HepG2 (cell line): ENCODE measurements at regions not wholly inside any gene's neighbourhood (a gene's known extent, or its start where the extent isn't known, plus 50 kb on each side); places are given as distances from the start of the nearest gene placed in this dataset.

Experiments
- ATAC-seq: fragments of 200-7000 bp; cut with Tn5 transposase; 3 replicates; pipeline ENCODE4 v1.9.1; 2020; ENCODE audit warnings: mild to moderate bottlenecking, moderate library complexity
- BruUV-seq: library from RNA; stranded (reverse); fragments of 400-500 nt; replicated peaks from 2 replicates; lab custom pipeline; 2021; lab: Mats Ljungman, UMichigan
- CTCF ChIA-PET: fragments of 300-600 bp; formaldehyde crosslinking; extraction: SDS; loops from one replicate; lab custom pipeline; 2021; ENCODE audit warnings: low total read pairs, inconsistent platforms, low intra/inter-chr PET ratio; lab: Yijun Ruan, JAX
- POLR2A ChIA-PET: fragments of 350-600 bp; sonication (Branson Sonifier 250); formaldehyde crosslinking; loops from one replicate; lab custom pipeline; 2020; ENCODE audit warnings: antibody characterized with exemption, inconsistent platforms; lab: Yijun Ruan, JAX
- DNase-seq: peaks from one replicate; pipeline ENCODE4 v3.0.0-alpha.2; 2015; ENCODE audit warnings: low spot score
- FAIRE-seq: peaks from 3 replicates; lab custom pipeline; 2011; peaks lifted over from hg19 to GRCh38; lab: Jason Lieb, UNC
- H2AFZ ChIP-seq: one replicate; pipeline ENCODE4 v1.6.1; 2011; ENCODE audit warnings: low read length, inconsistent platforms
- H3K27ac ChIP-seq: fragments of 300-600 bp; 3 replicates; pipeline ENCODE4 v1.8.0; 2011; ENCODE audit warnings: mixed run types, mild to moderate bottlenecking, mixed read lengths, low read length, inconsistent platforms; ENCODE audit not compliant: insufficient read depth; ENCODE audit errors: extremely low read length
- H3K27me3 ChIP-seq, 2 experiments: fragments of 200-600 bp in 1 of 2; 2 replicates in 1 of 2; 3 replicates in 1 of 2; pipeline versions ENCODE4 v1.6.0 to v1.8.0; 2011; ENCODE audit warnings: low read length in 2 of 2, mild to moderate bottlenecking in 2 of 2, moderate library complexity in 2 of 2, inconsistent platforms in 1 of 2; ENCODE audit not compliant: insufficient read depth in 2 of 2, control insufficient read depth in 1 of 2
- H3K36me3 ChIP-seq, 2 experiments: fragments of 200-600 bp in 1 of 2; replicated peaks in 1 of 2; 2 replicates in 1 of 2; 3 replicates in 1 of 2; pipeline versions ENCODE4 v1.5.1 to v1.8.0; 2011; ENCODE audit warnings: low read length in 2 of 2, inconsistent platforms in 1 of 2; ENCODE audit not compliant: insufficient read depth in 2 of 2, control insufficient read depth in 1 of 2
- H3K4me1 ChIP-seq: 2 replicates; pipeline ENCODE4 v1.5.1; 2012; ENCODE audit warnings: low read length, inconsistent platforms; ENCODE audit not compliant: insufficient read depth
- H3K4me2 ChIP-seq: 2 replicates; pipeline ENCODE4 v1.6.0; 2011; ENCODE audit warnings: low read depth, low read length, inconsistent platforms
- H3K4me3 ChIP-seq, 3 experiments: fragments of 200-600 bp in 1 of 3; sonication (generic), shearing (Covaris generic) in 1 of 3; replicated peaks in 1 of 3; 2 replicates each; pipeline ENCODE4 v1.5.1; 2011 to 2016; ENCODE audit warnings: low read length in 3 of 3, inconsistent platforms in 2 of 3, low read depth in 2 of 3, mild to moderate bottlenecking in 2 of 3, control low read depth in 1 of 3, mixed read lengths in 1 of 3; ENCODE audit not compliant: insufficient read depth in 1 of 3
- H3K79me2 ChIP-seq: one replicate; pipeline ENCODE4 v1.6.1; 2011; ENCODE audit warnings: low read length, inconsistent platforms; ENCODE audit not compliant: insufficient read depth
- H3K9ac ChIP-seq: 2 replicates; pipeline ENCODE4 v1.6.0; 2011; ENCODE audit warnings: mild to moderate bottlenecking, low read depth, low read length, inconsistent platforms; ENCODE audit not compliant: insufficient read depth
- H3K9me3 ChIP-seq: 2 replicates; pipeline ENCODE4 v1.5.1; 2012; ENCODE audit warnings: mild to moderate bottlenecking, low read length
- H4K20me1 ChIP-seq: 2 replicates; pipeline ENCODE4 v1.6.0; 2011; ENCODE audit warnings: inconsistent platforms, mild to moderate bottlenecking, low read length, moderate library complexity; ENCODE audit not compliant: insufficient read depth
- ARHGAP35 ChIP-seq: sonication (generic); formaldehyde crosslinking; IDR thresholded peaks from 2 replicates; pipeline ENCODE4 v1.9.0; 2022; ENCODE audit warnings: mild to moderate bottlenecking, inconsistent platforms, moderate library complexity, missing genetic modification reagents, borderline replicate concordance
- ATF1 ChIP-seq: IDR thresholded peaks from 2 replicates; pipeline ENCODE4 v1.6.1; 2016; ENCODE audit warnings: mild to moderate bottlenecking, control low read depth
- CREB1 ChIP-seq, 2 experiments: fragments of 450-650 bp in 1 of 2; IDR thresholded peaks; 2 replicates each; pipeline ENCODE4 v1.6.1; 2016 to 2017; ENCODE audit warnings: control low read depth in 1 of 2, mild to moderate bottlenecking in 1 of 2, missing compliant biosample characterization in 1 of 2, missing genetic modification characterization in 1 of 2
- GZF1 ChIP-seq: sonication (generic); formaldehyde crosslinking; IDR thresholded peaks from 2 replicates; pipeline ENCODE4 v1.5.1; 2020; ENCODE audit warnings: mild to moderate bottlenecking, missing genetic modification reagents
- HIC2 ChIP-seq: sonication (generic); formaldehyde crosslinking; IDR thresholded peaks from 2 replicates; pipeline ENCODE4 v1.9.0; 2022; ENCODE audit warnings: low read depth, missing genetic modification reagents
- NFE2L2 ChIP-seq: fragments of 150-350 bp; IDR thresholded peaks from 2 replicates; pipeline ENCODE4 v1.6.1; 2014; ENCODE audit warnings: low read length
- TBX2 ChIP-seq: sonication (generic); formaldehyde crosslinking; IDR thresholded peaks from 2 replicates; pipeline ENCODE4 v1.5.0; 2020; ENCODE audit warnings: missing genetic modification reagents, mild to moderate bottlenecking, borderline replicate concordance
- ZFP36L1 ChIP-seq: sonication (generic); formaldehyde crosslinking; IDR thresholded peaks from 2 replicates; pipeline ENCODE4 v1.8.0; 2022; ENCODE audit warnings: mild to moderate bottlenecking, missing genetic modification reagents, moderate library complexity
- ZNF710 ChIP-seq: sonication (generic); formaldehyde crosslinking; IDR thresholded peaks from 2 replicates; pipeline ENCODE4 v1.5.0; 2020; ENCODE audit warnings: mild to moderate bottlenecking, missing genetic modification reagents, borderline replicate concordance
- WGBS: methylation state at CpG from one replicate; pipeline ENCODE4 v1.1.6; 2017; ENCODE audit warnings: low lambda C conversion rate; 5-methylcytosine and 5-hydroxymethylcytosine counted together
- in situ Hi-C: cut with HindIII; loops from 2 replicates; pipeline ENCODE4 v1.10.0; 2017; ENCODE audit warnings: low pct_unique_long_range_greater_than_20kb; ENCODE audit not compliant: extremely low pct_ligation_motif_present
- intact Hi-C: fragments of 100-400 bp; cut with micrococcal nuclease; formaldehyde crosslinking; loops from one replicate; pipeline ENCODE4 v1.10.0; 2022; ENCODE audit not compliant: unreplicated experiment
- TF ChIP-seq, protein P1 (sequence below): sonication (generic); formaldehyde crosslinking; IDR thresholded peaks from 2 replicates; pipeline ENCODE4 v1.5.0; 2020; ENCODE audit warnings: missing genetic modification reagents

GRCh38 chr12:17017402-17017801, 411.4 kb upstream of the LMO3 start:
- ChIA-PET POLR2A (no interaction called here), CTCF (no interaction called here)
- no peak overlapping the region for H2AFZ ChIP-seq
- H3K4me2 ChIP-seq, result no peak overlapping the region
- H3K27ac ChIP-seq, result no peak overlapping the region
- TF ChIP-seq ARHGAP35 (CRISPR knock-in tag) (no peak), ZNF710 (CRISPR knock-in tag) (no peak), GZF1 (CRISPR knock-in tag) (no peak), CREB1 (IDR thresholded peaks at IDR 0.05) (no peak), CREB1 (CRISPR knock-in tag; IDR thresholded peaks at IDR 0.05) (no peak), ATF1 (CRISPR knock-in tag) (no peak), HIC2 (CRISPR knock-in tag) (no peak), NFE2L2 (no peak), ZFP36L1 (no peak), TBX2 (CRISPR knock-in tag) (no peak)
- TF ChIP-seq, protein P1, sequence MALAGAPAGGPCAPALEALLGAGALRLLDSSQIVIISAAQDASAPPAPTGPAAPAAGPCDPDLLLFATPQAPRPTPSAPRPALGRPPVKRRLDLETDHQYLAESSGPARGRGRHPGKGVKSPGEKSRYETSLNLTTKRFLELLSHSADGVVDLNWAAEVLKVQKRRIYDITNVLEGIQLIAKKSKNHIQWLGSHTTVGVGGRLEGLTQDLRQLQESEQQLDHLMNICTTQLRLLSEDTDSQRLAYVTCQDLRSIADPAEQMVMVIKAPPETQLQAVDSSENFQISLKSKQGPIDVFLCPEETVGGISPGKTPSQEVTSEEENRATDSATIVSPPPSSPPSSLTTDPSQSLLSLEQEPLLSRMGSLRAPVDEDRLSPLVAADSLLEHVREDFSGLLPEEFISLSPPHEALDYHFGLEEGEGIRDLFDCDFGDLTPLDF (CRISPR knock-in tag), result no peak
- H3K79me2 ChIP-seq, result no peaks in the 10 kb centered on the region
- ATAC-seq (no peak), FAIRE-seq (no peak), DNase-seq (no peak)
- no peaks in the 10 kb centered on the region for H3K9me3 ChIP-seq
- no TSS peak for BruUV-seq
- 0% methylated on average over 3 of the region's 3 CpGs for WGBS
- in situ Hi-C loops (no loop called here), intact Hi-C loops (no loop called here)
- no peak overlapping the region for H3K9ac ChIP-seq
- no peaks in the 10 kb centered on the region for H3K4me1 ChIP-seq
- no peaks in the 10 kb centered on the region for H3K36me3 ChIP-seq
- no peaks in the 10 kb centered on the region for H3K27me3 ChIP-seq
- H3K4me3 ChIP-seq, result no peak overlapping the region
- no peaks in the 10 kb centered on the region for H4K20me1 ChIP-seq
